HCT116 (cell line): ENCODE measurements at regions not wholly inside any gene's neighbourhood (a gene's known extent, or its start where the extent isn't known, plus 50 kb on each side); places are given as distances from the start of the nearest gene placed in this dataset.

Experiments used
- EZH2 ChIP-seq: fragments of 200-600 bp; sonication (generic); IDR thresholded peaks from 2 replicates; pipeline ENCODE4 v1.6.1; 2017; ENCODE audit warnings: antibody characterized with exemption, mixed run types
- YY1 ChIP-seq: IDR thresholded peaks from 2 replicates; pipeline ENCODE4 v1.6.1; 2011; ENCODE audit warnings: low read length, low read depth, moderate library complexity, mild to moderate bottlenecking; ENCODE audit not compliant: insufficient replicate concordance; ENCODE audit errors: extremely low read depth
- TF ChIP-seq, protein P1 (sequence below), 3 experiments: fragments of 200-600 bp in 1 of 3; sonication (generic) in 1 of 3; IDR thresholded peaks in 2 of 3; conservative IDR thresholded peaks in 1 of 3; 2 replicates each; pipeline ENCODE4 v1.5.1; 2012 to 2017; ENCODE audit warnings: low read depth in 2 of 3, low read length in 2 of 3, antibody characterized with exemption in 1 of 3, borderline replicate concordance in 1 of 3, control low read depth in 1 of 3, mild to moderate bottlenecking in 1 of 3, mixed read lengths in 1 of 3, mixed run types in 1 of 3, moderate library complexity in 1 of 3; ENCODE audit not compliant: insufficient read depth in 1 of 3

DNA sequence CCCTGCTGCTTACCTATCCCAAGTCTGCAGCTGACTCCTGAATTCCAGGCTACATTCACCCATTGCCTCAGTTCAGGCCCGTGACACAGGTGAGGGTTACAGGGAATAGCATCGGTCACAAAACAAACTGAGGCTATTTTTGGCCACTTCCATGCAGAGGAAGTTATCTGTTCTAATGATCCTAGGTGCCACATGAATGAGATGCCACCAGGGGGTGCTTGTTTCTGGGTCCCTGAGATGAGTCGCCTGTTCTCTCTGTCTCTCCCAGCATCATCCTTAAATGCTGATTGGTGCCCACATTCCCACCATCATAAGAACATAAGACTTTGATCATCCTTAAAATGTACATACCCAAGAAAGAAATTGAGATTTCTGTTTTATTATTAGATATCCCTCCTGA is 119.0 kb upstream of the CELF4 start:
- TF ChIP-seq YY1 = no peak
- TF ChIP-seq, protein P1, sequence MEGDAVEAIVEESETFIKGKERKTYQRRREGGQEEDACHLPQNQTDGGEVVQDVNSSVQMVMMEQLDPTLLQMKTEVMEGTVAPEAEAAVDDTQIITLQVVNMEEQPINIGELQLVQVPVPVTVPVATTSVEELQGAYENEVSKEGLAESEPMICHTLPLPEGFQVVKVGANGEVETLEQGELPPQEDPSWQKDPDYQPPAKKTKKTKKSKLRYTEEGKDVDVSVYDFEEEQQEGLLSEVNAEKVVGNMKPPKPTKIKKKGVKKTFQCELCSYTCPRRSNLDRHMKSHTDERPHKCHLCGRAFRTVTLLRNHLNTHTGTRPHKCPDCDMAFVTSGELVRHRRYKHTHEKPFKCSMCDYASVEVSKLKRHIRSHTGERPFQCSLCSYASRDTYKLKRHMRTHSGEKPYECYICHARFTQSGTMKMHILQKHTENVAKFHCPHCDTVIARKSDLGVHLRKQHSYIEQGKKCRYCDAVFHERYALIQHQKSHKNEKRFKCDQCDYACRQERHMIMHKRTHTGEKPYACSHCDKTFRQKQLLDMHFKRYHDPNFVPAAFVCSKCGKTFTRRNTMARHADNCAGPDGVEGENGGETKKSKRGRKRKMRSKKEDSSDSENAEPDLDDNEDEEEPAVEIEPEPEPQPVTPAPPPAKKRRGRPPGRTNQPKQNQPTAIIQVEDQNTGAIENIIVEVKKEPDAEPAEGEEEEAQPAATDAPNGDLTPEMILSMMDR (IDR thresholded peaks at IDR 0.05 in 2 of 3, conservative IDR thresholded peaks at IDR 0.05 in 1 of 3; ENCODE audit: borderline replicate concordance in 1 of 3, insufficient read depth in 1 of 3, low read depth in 2 of 3, low read length in 2 of 3) = peak in 2 of 3 experiments; percentile 18 to 38; a peak in 3 of 6 replicates
- TF ChIP-seq EZH2 = no peak
